Activated CD8-positive, alpha-beta T cell treated with anti-CD3 and anti-CD28 coated beads for 36 hours (primary cell): ENCODE measurements at regions not wholly inside any gene's neighbourhood (a gene's known extent, or its start where the extent isn't known, plus 50 kb on each side); places are given as distances from the start of the nearest gene placed in this dataset.

ENCODE experiments used
- ATAC-seq: fragments of 200-7000 bp; cut with Tn5 transposase; one replicate; pipeline ENCODE4 v1.10.0; 2021; ENCODE audit warnings: mild to moderate bottlenecking, moderate library complexity
- CTCF ChIA-PET: fragments of 350-600 bp; sonication (Branson Sonifier 250); formaldehyde crosslinking; loops from one replicate; lab custom pipeline; 2021; ENCODE audit warnings: antibody characterized with exemption; lab: Charles Lee
- POLR2A ChIA-PET: fragments of 350-600 bp; sonication (Branson Sonifier 250); formaldehyde crosslinking; loops from one replicate; lab custom pipeline; 2021; ENCODE audit warnings: antibody characterized with exemption; lab: Charles Lee
- DNase-seq: peaks from one replicate; pipeline ENCODE4 v3.0.0-alpha.2; 2020
- H3K27ac Mint-ChIP-seq: one replicate; pipeline ENCODE4 v1.8.0; 2021; ENCODE audit warnings: mild to moderate bottlenecking, mixed read lengths
- H3K27me3 Mint-ChIP-seq: one replicate; pipeline ENCODE4 v1.8.0; 2021; ENCODE audit warnings: mixed read lengths
- H3K36me3 Mint-ChIP-seq: one replicate; pipeline ENCODE4 v1.8.0; 2021; ENCODE audit warnings: low read depth, mixed read lengths
- H3K4me1 Mint-ChIP-seq: one replicate; pipeline ENCODE4 v1.8.0; 2021; ENCODE audit warnings: low read depth, mixed read lengths
- H3K4me3 Mint-ChIP-seq: one replicate; pipeline ENCODE4 v1.8.0; 2021; ENCODE audit warnings: mild to moderate bottlenecking, moderate library complexity, mixed read lengths
- H3K9me3 Mint-ChIP-seq: one replicate; pipeline ENCODE4 v1.8.0; 2021; ENCODE audit warnings: mixed read lengths
- intact Hi-C: fragments of 100-400 bp; cut with micrococcal nuclease; formaldehyde crosslinking; loops from one replicate; pipeline ENCODE4 v1.10.0; 2022
- TF ChIP-seq, protein P1 (sequence below): fragments of 200-600 bp; IDR thresholded peaks from one replicate; pipeline ENCODE4 v1.8.0; 2022; ENCODE audit warnings: antibody characterized with exemption, mild to moderate bottlenecking

GRCh38 chr11:71338801-71339395 is 86.5 kb upstream of the SHANK2 start:
- Mint-ChIP-seq H3K36me3 (no peaks in the 10 kb centered on the region), H3K4me3 (no peak overlapping the region), H3K4me1 (no peaks in the 10 kb centered on the region), H3K27ac (no peak overlapping the region), H3K27me3 (peaks cover 1% of the 10 kb centered on the region), H3K9me3 (peaks cover under 1% of the 10 kb centered on the region)
- ChIA-PET POLR2A (no interaction called here), CTCF (no interaction called here)
- DNase-seq: no peak
- TF ChIP-seq, protein P1, sequence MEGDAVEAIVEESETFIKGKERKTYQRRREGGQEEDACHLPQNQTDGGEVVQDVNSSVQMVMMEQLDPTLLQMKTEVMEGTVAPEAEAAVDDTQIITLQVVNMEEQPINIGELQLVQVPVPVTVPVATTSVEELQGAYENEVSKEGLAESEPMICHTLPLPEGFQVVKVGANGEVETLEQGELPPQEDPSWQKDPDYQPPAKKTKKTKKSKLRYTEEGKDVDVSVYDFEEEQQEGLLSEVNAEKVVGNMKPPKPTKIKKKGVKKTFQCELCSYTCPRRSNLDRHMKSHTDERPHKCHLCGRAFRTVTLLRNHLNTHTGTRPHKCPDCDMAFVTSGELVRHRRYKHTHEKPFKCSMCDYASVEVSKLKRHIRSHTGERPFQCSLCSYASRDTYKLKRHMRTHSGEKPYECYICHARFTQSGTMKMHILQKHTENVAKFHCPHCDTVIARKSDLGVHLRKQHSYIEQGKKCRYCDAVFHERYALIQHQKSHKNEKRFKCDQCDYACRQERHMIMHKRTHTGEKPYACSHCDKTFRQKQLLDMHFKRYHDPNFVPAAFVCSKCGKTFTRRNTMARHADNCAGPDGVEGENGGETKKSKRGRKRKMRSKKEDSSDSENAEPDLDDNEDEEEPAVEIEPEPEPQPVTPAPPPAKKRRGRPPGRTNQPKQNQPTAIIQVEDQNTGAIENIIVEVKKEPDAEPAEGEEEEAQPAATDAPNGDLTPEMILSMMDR: no peak
- intact Hi-C loops: no loop called here
- ATAC-seq: no peak

- Mint-ChIP-seq H3K36me3 (no peaks in the 10 kb centered on the region), H3K9me3 (peaks cover 8% of the 10 kb centered on the region), H3K4me3 (no peak overlapping the region), H3K27me3 (peaks cover 1% of the 10 kb centered on the region), H3K4me1 (no peaks in the 10 kb centered on the region), H3K27ac (no peak overlapping the region)
- ATAC-seq: no peak
- TF ChIP-seq, protein P1: no peak
- no peak for DNase-seq
- ChIA-PET POLR2A (no interaction called here), CTCF (no interaction called here)
- intact Hi-C loops: no loop called here
These were observed 84.8 kb upstream of the SHANK2 start for GRCh38 chr11:71336996-71337754.

DNA sequence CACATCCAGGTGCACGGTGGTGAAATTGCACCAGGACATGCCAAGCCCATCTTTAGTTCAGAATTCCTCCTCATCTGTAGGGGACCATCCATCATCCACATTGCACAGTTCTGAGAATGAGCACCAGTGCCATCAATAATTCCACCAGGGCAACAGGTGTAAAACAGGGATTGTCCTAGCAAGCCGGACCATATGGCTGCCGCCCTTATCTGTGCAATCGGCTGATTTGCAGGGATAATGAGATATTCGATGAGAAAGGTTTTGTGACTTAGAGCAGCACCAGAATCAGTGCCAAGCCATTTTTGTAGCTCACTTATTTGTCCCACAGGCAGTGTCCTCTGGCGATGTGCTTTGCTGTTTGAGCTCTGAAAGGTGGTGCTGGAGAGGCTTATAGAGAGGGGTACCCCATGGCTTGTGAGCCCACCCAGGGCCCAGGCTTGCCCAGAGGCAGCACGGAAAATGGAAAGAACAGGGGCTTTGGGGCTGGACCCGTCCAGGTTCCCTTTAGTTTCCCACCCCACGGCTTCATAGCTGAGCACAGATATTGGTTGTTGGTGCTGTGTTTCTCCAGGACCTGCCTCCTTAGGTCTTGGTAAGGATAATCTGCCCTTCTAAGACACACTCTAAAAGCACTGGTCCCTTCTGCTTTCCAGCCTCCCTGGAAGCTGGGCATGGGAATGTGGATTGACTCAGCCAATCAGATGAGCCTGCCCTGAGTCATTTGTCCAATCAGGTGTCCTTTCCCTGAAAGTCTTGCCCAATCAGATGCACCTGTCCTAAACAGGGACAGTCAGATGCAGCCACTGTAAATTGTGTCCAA is 84.0 kb upstream of the SHANK2 start:
- intact Hi-C loops: no loop called here
- ChIA-PET CTCF (no interaction called here), POLR2A (no interaction called here)
- Mint-ChIP-seq H3K27ac (no peak overlapping the region), H3K4me1 (no peaks in the 10 kb centered on the region), H3K4me3 (no peak overlapping the region), H3K36me3 (no peaks in the 10 kb centered on the region), H3K9me3 (peaks cover 8% of the 10 kb centered on the region), H3K27me3 (peaks cover 1% of the 10 kb centered on the region)
- TF ChIP-seq, protein P1: no peak
- ATAC-seq (no peak), DNase-seq (no peak)

GRCh38 chr11:71335371-71335770 is 83.0 kb upstream of the SHANK2 start:
- Mint-ChIP-seq H3K9me3 (peaks cover 8% of the 10 kb centered on the region), H3K4me1 (no peaks in the 10 kb centered on the region), H3K27me3 (no peaks in the 10 kb centered on the region), H3K36me3 (no peaks in the 10 kb centered on the region), H3K27ac (no peak overlapping the region), H3K4me3 (no peak overlapping the region)
- ChIA-PET CTCF (no interaction called here), POLR2A (no interaction called here)
- no peak for DNase-seq
- TF ChIP-seq, protein P1: no peak
- no peak for ATAC-seq
- intact Hi-C loops: no loop called here

DNA sequence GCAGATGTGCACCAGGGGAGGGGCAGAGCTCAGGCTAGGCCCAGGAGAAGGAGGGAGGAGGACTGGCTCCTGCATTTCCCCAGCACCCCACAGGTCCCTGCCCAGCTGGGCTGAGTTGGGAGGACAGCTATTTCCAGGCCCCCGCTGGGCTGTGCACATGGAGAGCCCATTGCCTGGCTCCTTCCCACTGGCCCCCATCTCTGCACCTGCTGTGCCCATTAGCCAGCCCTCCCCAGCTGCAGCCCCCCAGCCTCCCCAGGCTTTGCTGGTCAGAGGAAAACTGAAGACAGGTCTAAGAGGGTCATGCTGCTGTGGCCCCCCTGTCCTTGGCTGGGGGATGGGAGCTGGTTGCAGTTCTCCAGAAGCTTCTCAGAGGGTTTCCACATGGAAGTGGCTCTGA is 81.8 kb upstream of the SHANK2 start:
- Mint-ChIP-seq H3K27me3 (no peaks in the 10 kb centered on the region), H3K27ac (no peak overlapping the region), H3K4me1 (no peaks in the 10 kb centered on the region), H3K9me3 (peaks cover 8% of the 10 kb centered on the region), H3K36me3 (no peaks in the 10 kb centered on the region), H3K4me3 (no peak overlapping the region)
- TF ChIP-seq, protein P1: no peak
- intact Hi-C loops: no loop called here
- CTCF ChIA-PET: no interaction called here
- POLR2A ChIA-PET: no interaction called here
- DNase-seq (no peak), ATAC-seq (no peak)
